K562 (cell line): ENCODE measurements at regions not wholly inside any gene's neighbourhood (a gene's known extent, or its start where the extent isn't known, plus 50 kb on each side); places are given as distances from the start of the nearest gene placed in this dataset.

Experiments
- CUX1 ChIP-seq: fragments of 200-800 bp; sonication (Bioruptor generic); IDR thresholded peaks from 2 replicates; pipeline ENCODE4 v1.6.1; 2016; ENCODE audit warnings: missing genetic modification characterization, missing compliant biosample characterization
- FOXP4 ChIP-seq: sonication (generic); formaldehyde crosslinking; IDR thresholded peaks from 2 replicates; pipeline ENCODE4 v1.8.0; 2022; ENCODE audit warnings: mild to moderate bottlenecking, missing genetic modification reagents, borderline replicate concordance
- KAT7 ChIP-seq: sonication (generic); formaldehyde crosslinking; IDR thresholded peaks from 2 replicates; pipeline ENCODE4 v1.8.0; 2022; ENCODE audit warnings: missing genetic modification reagents, mild to moderate bottlenecking, borderline replicate concordance
- MAFF ChIP-seq: IDR thresholded peaks from 2 replicates; pipeline ENCODE4 v1.6.1; 2012; ENCODE audit warnings: low read length, improper control_type of control experiment
- MAFK ChIP-seq: IDR thresholded peaks from 2 replicates; pipeline ENCODE4 v1.6.1; 2011; ENCODE audit warnings: low read length, improper control_type of control experiment
- OTX1 ChIP-seq: fragments of 450-650 bp; formaldehyde crosslinking; IDR thresholded peaks from 2 replicates; pipeline ENCODE4 v1.4.0; 2022; ENCODE audit warnings: mild to moderate bottlenecking
- SMAD4 ChIP-seq: fragments of 250-450 bp; sonication (Bioruptor Pico); conservative IDR thresholded peaks from 2 replicates; pipeline ENCODE4 v1.8.0; 2021; ENCODE audit warnings: inconsistent platforms, mild to moderate bottlenecking, moderate library complexity
- SMARCE1 ChIP-seq: fragments of 450-650 bp; IDR thresholded peaks from 2 replicates; pipeline ENCODE4 v1.7.1; 2016; ENCODE audit warnings: mild to moderate bottlenecking
- UBTF ChIP-seq, 2 experiments: IDR thresholded peaks; 2 replicates each; pipeline ENCODE4 v1.6.1; 2012; ENCODE audit warnings: improper control_type of control experiment in 2 of 2, low read depth in 2 of 2, low read length in 2 of 2, borderline replicate concordance in 1 of 2

GRCh38 chr7:7122701-7123281 is 59.6 kb upstream of the C1GALT1 start (continued):
- no peak for TF ChIP-seq UBTF (IDR thresholded peaks at IDR 0.05; ENCODE audit: borderline replicate concordance in 1 of 2, low read depth in 2 of 2, low read length in 2 of 2)
- TF ChIP-seq OTX1 (CRISPR knock-in tag) = no peak
- no peak for TF ChIP-seq SMARCE1
- no peak for TF ChIP-seq SMAD4 (CRISPR knock-in tag)
- TF ChIP-seq MAFK = peak; percentile 63; the same call in 1 of the 2 replicates
- no peak for TF ChIP-seq KAT7
- no peak for TF ChIP-seq CUX1 (CRISPR knock-in tag)
- TF ChIP-seq MAFF = peak; percentile 64; the same call in 1 of the 2 replicates
- TF ChIP-seq FOXP4 (CRISPR knock-in tag) = no peak
